ENCODE measurements at regions not wholly inside any gene's neighbourhood (a gene's known extent, or its start where the extent isn't known, plus 50 kb on each side); places are given as distances from the start of the nearest gene placed in this dataset.

DNA sequence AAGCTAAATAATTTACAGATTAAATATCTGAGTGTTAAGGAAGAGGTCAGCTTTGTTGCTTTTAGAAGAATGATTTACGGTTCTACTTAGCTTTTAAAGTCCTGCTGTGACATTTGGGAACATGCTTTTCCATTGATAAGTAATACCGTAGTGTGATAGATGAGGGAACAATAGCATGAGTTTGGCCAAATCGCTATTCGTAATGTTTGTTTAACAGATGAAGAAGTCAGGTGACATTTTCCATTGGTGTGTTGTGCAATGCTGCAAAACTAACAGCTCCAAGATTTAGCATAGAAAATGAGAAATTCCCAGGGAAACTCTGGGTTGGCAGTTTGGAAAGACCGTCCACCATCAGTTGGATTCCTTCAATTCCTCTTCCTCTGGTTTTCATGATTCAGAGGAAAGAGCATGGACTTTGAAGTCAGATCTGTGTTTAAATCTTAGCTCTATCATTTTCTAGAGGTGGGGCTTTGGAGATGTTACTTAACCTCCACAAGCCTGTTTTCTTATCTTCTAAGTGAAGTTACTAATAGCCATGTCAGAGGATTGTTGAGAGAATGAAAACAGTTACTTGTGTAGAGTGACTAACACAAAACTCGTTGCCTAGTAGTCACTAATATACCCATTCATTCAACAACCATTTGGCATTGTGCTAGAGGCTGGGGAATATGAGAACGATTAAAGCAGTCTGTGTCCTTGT lies 140.4 kb upstream of the BMPER start:
- Mint-ChIP-seq H3K36me3 (ENCODE audit: unreplicated experiment) (no peaks in the 10 kb centered on the region), H3K4me3 (ENCODE audit: unreplicated experiment) (no peak overlapping the region), H3K9me3 (ENCODE audit: unreplicated experiment) (peaks cover 8% of the 10 kb centered on the region), H3K4me1 (ENCODE audit: low read depth, unreplicated experiment) (peaks cover 35% of the 10 kb centered on the region), H3K27ac (ENCODE audit: unreplicated experiment) (no peak overlapping the region), H3K27me3 (ENCODE audit: unreplicated experiment) (peaks cover 8% of the 10 kb centered on the region)
- TF ChIP-seq, protein P1, sequence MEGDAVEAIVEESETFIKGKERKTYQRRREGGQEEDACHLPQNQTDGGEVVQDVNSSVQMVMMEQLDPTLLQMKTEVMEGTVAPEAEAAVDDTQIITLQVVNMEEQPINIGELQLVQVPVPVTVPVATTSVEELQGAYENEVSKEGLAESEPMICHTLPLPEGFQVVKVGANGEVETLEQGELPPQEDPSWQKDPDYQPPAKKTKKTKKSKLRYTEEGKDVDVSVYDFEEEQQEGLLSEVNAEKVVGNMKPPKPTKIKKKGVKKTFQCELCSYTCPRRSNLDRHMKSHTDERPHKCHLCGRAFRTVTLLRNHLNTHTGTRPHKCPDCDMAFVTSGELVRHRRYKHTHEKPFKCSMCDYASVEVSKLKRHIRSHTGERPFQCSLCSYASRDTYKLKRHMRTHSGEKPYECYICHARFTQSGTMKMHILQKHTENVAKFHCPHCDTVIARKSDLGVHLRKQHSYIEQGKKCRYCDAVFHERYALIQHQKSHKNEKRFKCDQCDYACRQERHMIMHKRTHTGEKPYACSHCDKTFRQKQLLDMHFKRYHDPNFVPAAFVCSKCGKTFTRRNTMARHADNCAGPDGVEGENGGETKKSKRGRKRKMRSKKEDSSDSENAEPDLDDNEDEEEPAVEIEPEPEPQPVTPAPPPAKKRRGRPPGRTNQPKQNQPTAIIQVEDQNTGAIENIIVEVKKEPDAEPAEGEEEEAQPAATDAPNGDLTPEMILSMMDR (IDR thresholded peaks at IDR 0.05; ENCODE audit: partially characterized antibody, unreplicated experiment) = no peak
- no peak for DNase-seq

DNA sequence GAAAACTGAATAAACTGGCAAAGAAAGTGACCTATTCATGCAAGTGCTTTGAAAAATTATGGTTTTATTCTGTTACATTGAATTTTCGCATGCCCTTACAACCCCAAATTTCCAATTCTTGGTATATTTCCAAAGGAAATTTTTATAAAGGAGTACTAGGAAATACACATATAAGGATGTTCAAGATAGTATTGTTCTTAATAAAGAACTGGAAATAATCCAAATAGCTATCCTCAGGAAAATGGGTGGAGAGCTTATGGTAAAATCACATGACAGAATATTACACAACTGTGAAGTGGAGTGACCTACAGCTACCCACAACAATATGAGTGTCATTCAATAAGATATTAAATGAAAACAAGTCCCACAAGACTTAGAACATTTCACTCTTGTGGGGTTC lies 138.9 kb upstream of the BMPER start:
- Mint-ChIP-seq H3K36me3 (ENCODE audit: unreplicated experiment) (no peaks in the 10 kb centered on the region), H3K27ac (ENCODE audit: unreplicated experiment) (no peak overlapping the region), H3K4me1 (ENCODE audit: low read depth, unreplicated experiment) (peaks cover 24% of the 10 kb centered on the region), H3K27me3 (ENCODE audit: unreplicated experiment) (peaks cover 7% of the 10 kb centered on the region), H3K4me3 (ENCODE audit: unreplicated experiment) (no peak overlapping the region), H3K9me3 (ENCODE audit: unreplicated experiment) (peaks cover 7% of the 10 kb centered on the region)
- TF ChIP-seq, protein P1 (IDR thresholded peaks at IDR 0.05; ENCODE audit: partially characterized antibody, unreplicated experiment) = no peak
- DNase-seq = no peak

DNA sequence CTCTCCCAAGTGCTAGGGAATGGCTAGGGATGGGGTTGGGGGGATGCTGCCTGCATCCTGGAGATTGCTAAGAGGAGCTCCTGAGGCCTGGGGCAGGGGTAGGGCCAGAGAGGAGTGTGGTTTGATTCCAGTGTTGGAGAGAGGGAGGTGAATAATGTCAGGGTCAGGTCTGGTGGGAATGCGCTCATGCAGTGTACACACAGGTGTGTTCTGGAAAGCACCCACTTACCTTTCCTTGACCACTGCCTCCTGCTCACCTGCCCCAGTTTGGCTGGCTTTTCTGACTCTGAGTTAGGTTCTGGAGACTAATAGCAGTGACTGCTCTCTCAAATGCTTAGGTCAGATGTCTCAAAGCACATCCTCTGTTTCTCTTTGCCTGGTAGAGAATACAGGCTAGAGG lies 135.4 kb upstream of the BMPER start:
- Mint-ChIP-seq H3K4me1 (ENCODE audit: low read depth, unreplicated experiment) (peaks cover 5% of the 10 kb centered on the region), H3K36me3 (ENCODE audit: unreplicated experiment) (no peaks in the 10 kb centered on the region), H3K27me3 (ENCODE audit: unreplicated experiment) (no peaks in the 10 kb centered on the region), H3K4me3 (ENCODE audit: unreplicated experiment) (no peak overlapping the region), H3K27ac (ENCODE audit: unreplicated experiment) (no peak overlapping the region), H3K9me3 (ENCODE audit: unreplicated experiment) (no peaks in the 10 kb centered on the region)
- no peak for DNase-seq
- TF ChIP-seq, protein P1 (IDR thresholded peaks at IDR 0.05; ENCODE audit: partially characterized antibody, unreplicated experiment) = no peak

DNA sequence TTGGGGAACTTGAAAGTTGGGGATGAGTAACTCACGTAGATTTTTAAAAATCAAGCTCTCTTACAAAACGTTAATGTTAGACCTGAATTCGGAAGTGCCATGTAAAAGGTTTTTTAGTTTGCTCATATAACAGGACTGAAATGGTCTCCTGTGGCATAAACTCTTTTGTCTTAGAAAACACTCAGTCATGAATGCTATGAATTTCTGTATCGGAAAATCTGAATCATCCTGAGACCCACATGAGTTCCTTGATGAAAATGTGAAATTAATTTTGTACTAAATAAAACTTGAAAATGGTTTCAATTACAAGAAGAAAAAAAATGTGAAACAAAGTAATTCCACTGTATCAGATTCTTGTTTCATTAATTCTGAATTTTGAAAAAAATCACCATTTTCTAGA lies 134.8 kb upstream of the BMPER start:
- DNase-seq = no peak
- H3K36me3 Mint-ChIP-seq (ENCODE audit: unreplicated experiment) = no peaks in the 10 kb centered on the region
- no peaks in the 10 kb centered on the region for H3K9me3 Mint-ChIP-seq (ENCODE audit: unreplicated experiment)
- no peak overlapping the region for H3K4me3 Mint-ChIP-seq (ENCODE audit: unreplicated experiment)
- H3K27ac Mint-ChIP-seq (ENCODE audit: unreplicated experiment) = no peak overlapping the region
- H3K27me3 Mint-ChIP-seq (ENCODE audit: unreplicated experiment) = no peaks in the 10 kb centered on the region
- TF ChIP-seq, protein P1 (IDR thresholded peaks at IDR 0.05; ENCODE audit: partially characterized antibody, unreplicated experiment) = no peak
- peaks cover 10% of the 10 kb centered on the region for H3K4me1 Mint-ChIP-seq (ENCODE audit: low read depth, unreplicated experiment)

DNA sequence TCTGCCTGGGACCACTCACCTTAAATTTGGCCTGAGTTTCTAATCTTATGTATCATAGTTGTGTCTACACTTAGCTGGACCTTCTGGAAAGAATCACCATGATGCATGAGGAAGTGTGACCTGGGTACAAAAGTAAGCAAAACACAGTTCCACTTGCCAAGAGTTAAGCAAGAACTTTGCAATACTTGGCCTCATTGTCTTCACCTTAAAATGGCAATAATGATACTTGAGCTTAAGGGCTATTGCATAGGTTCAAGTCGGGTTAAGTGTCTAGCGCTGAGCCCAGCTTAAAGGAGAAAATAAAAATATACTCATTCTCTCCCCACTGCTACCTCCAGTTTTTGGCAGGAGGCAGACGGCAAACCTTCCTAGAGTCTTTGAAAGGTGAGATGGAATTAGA lies 133.9 kb upstream of the BMPER start:
- Mint-ChIP-seq H3K4me3 (ENCODE audit: unreplicated experiment) (no peak overlapping the region), H3K27me3 (ENCODE audit: unreplicated experiment) (no peaks in the 10 kb centered on the region), H3K4me1 (ENCODE audit: low read depth, unreplicated experiment) (peaks cover 10% of the 10 kb centered on the region), H3K36me3 (ENCODE audit: unreplicated experiment) (no peaks in the 10 kb centered on the region), H3K9me3 (ENCODE audit: unreplicated experiment) (peaks cover 2% of the 10 kb centered on the region), H3K27ac (ENCODE audit: unreplicated experiment) (no peak overlapping the region)
- TF ChIP-seq, protein P1 (IDR thresholded peaks at IDR 0.05; ENCODE audit: partially characterized antibody, unreplicated experiment) = no peak
- DNase-seq = no peak
